ENCODE measurements at regions not wholly inside any gene's neighbourhood (a gene's known extent, or its start where the extent isn't known, plus 50 kb on each side); places are given as distances from the start of the nearest gene placed in this dataset.

DNA sequence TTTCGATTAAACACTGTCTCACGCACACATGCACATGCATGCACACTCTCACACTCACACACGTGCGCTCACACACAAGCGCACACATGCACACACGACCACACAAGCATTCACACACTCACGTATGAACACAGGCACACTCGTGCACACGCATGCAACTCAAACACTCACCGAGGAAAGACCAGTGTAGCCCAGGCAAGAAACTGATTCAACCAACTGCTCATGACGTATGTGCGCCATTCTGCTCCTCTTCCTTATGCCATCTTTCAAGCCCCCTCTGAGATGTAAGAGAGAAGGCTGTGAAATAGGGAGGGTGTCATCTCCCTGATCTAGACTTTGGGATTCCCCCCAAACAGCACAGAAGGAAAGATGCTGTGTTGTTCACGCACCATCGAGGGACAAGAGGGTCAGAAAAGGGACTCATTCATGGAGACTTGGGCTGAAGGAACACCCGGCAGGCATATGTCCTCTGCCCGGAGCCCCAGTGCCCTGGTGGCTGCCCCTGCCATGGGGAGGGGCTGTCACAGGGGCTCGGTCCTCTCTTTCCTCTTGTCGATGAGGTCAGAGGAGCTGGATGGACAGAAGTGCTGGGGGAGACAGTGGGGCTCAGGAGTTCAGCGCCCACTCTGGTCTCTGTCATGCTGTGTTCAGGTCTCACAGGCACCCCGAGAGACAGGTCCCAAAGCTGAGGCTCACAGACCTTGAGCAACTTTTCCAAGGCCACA is 130.1 kb upstream of the SHH start:
- Histone ChIP-seq H3K4me2 (ENCODE audit: low read length) (no peak overlapping the region), H3K36me3 (ENCODE audit: control insufficient read depth, low read length) (no peaks in the 10 kb centered on the region), H4K20me1 (ENCODE audit: control insufficient read depth, insufficient read depth, low read depth, low read length) (no peaks in the 10 kb centered on the region), H3K4me3 (ENCODE audit: low read length) (no peak overlapping the region), H3K27ac (ENCODE audit: low read depth, low read length) (no peak overlapping the region), H3K9me3 (ENCODE audit: control insufficient read depth, insufficient read depth, low read length) (no peaks in the 10 kb centered on the region), H3F3A (ENCODE audit: control insufficient read depth, insufficient read depth) (no peaks in the 10 kb centered on the region), H3K27me3 (ENCODE audit: control insufficient read depth, low read length) (peaks cover 2% of the 10 kb centered on the region; the same call in 1 of the 2 replicates), H3K4me1 (ENCODE audit: control insufficient read depth, low read length) (no peaks in the 10 kb centered on the region), H3K79me2 (ENCODE audit: control insufficient read depth, low read length) (no peaks in the 10 kb centered on the region), H3K9me2 (replicated peaks; ENCODE audit: control insufficient read depth, low read length) (no peaks in the 10 kb centered on the region)
- no peak for TF ChIP-seq EZH2phosphoT487 (IDR thresholded peaks at IDR 0.05; ENCODE audit: borderline replicate concordance, low read length)
- TF ChIP-seq, protein P1, sequence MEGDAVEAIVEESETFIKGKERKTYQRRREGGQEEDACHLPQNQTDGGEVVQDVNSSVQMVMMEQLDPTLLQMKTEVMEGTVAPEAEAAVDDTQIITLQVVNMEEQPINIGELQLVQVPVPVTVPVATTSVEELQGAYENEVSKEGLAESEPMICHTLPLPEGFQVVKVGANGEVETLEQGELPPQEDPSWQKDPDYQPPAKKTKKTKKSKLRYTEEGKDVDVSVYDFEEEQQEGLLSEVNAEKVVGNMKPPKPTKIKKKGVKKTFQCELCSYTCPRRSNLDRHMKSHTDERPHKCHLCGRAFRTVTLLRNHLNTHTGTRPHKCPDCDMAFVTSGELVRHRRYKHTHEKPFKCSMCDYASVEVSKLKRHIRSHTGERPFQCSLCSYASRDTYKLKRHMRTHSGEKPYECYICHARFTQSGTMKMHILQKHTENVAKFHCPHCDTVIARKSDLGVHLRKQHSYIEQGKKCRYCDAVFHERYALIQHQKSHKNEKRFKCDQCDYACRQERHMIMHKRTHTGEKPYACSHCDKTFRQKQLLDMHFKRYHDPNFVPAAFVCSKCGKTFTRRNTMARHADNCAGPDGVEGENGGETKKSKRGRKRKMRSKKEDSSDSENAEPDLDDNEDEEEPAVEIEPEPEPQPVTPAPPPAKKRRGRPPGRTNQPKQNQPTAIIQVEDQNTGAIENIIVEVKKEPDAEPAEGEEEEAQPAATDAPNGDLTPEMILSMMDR (IDR thresholded peaks at IDR 0.05; ENCODE audit: low read depth, low read length, poor library complexity, severe bottlenecking) = no peak

DNA sequence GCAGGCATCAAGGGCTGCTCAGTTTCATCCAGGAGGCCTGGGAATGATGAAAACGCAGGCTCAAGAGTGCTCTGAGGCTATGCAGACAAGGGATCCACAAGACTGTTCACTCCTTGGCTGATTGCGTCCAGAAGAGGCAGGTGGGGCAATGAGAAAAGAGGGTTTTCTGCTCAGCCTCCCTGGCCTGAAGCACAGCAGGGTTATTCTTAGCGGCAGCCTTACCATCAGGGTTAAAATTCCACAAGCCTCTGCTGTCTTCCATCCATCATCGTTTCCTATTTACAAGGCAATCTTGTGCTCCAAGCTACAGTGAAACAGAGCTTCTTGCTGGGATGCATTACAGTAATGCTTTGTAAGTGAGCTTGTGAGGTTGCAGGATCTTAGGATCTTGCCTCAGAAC is 129.4 kb upstream of the SHH start:
- TF ChIP-seq, protein P1 (IDR thresholded peaks at IDR 0.05; ENCODE audit: low read depth, low read length, poor library complexity, severe bottlenecking) = no peak
- no peak for TF ChIP-seq EZH2phosphoT487 (IDR thresholded peaks at IDR 0.05; ENCODE audit: borderline replicate concordance, low read length)
- Histone ChIP-seq H3F3A (ENCODE audit: control insufficient read depth, insufficient read depth) (no peaks in the 10 kb centered on the region), H4K20me1 (ENCODE audit: control insufficient read depth, insufficient read depth, low read depth, low read length) (no peaks in the 10 kb centered on the region), H3K27ac (ENCODE audit: low read depth, low read length) (no peak overlapping the region), H3K36me3 (ENCODE audit: control insufficient read depth, low read length) (no peaks in the 10 kb centered on the region), H3K9me3 (ENCODE audit: control insufficient read depth, insufficient read depth, low read length) (no peaks in the 10 kb centered on the region), H3K27me3 (ENCODE audit: control insufficient read depth, low read length) (peaks cover 2% of the 10 kb centered on the region; the same call in 1 of the 2 replicates), H3K4me2 (ENCODE audit: low read length) (no peak overlapping the region), H3K4me1 (ENCODE audit: control insufficient read depth, low read length) (no peaks in the 10 kb centered on the region), H3K4me3 (ENCODE audit: low read length) (no peak overlapping the region), H3K79me2 (ENCODE audit: control insufficient read depth, low read length) (no peaks in the 10 kb centered on the region), H3K9me2 (replicated peaks; ENCODE audit: control insufficient read depth, low read length) (no peaks in the 10 kb centered on the region)

DNA sequence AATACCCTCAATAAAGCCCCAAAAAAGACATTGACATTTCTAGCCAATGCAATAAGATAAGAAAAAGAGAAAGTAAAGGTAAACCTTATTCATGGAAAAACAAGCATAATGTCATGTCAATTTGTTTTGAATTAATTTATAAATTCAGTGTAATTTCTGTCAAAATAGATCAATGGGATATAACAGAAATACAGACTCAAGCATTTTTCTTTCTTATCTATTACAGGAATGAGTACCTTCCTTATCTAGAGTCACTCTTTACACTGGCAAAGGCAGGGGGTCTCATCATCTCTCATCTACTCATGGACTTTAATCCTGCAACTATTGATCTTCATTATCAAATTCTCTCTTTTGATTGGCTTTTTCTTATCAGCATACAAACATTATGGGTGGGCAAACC is 127.1 kb upstream of the SHH start:
- H3K4me3 ChIP-seq (ENCODE audit: low read length) = no peak overlapping the region
- no peaks in the 10 kb centered on the region for H3K79me2 ChIP-seq (ENCODE audit: control insufficient read depth, low read length)
- H3K4me2 ChIP-seq (ENCODE audit: low read length) = no peak overlapping the region
- H4K20me1 ChIP-seq (ENCODE audit: control insufficient read depth, insufficient read depth, low read depth, low read length) = no peaks in the 10 kb centered on the region
- H3K27me3 ChIP-seq (ENCODE audit: control insufficient read depth, low read length) = peaks cover 2% of the 10 kb centered on the region; the same call in 1 of the 2 replicates
- H3K27ac ChIP-seq (ENCODE audit: low read depth, low read length) = no peak overlapping the region
- H3K4me1 ChIP-seq (ENCODE audit: control insufficient read depth, low read length) = no peaks in the 10 kb centered on the region
- H3K9me2 ChIP-seq (replicated peaks; ENCODE audit: control insufficient read depth, low read length) = no peaks in the 10 kb centered on the region
- no peaks in the 10 kb centered on the region for H3F3A ChIP-seq (ENCODE audit: control insufficient read depth, insufficient read depth)
- no peaks in the 10 kb centered on the region for H3K9me3 ChIP-seq (ENCODE audit: control insufficient read depth, insufficient read depth, low read length)
- TF ChIP-seq EZH2phosphoT487 (IDR thresholded peaks at IDR 0.05; ENCODE audit: borderline replicate concordance, low read length) = no peak
- TF ChIP-seq, protein P1 (IDR thresholded peaks at IDR 0.05; ENCODE audit: low read depth, low read length, poor library complexity, severe bottlenecking) = no peak
- H3K36me3 ChIP-seq (ENCODE audit: control insufficient read depth, low read length) = no peaks in the 10 kb centered on the region

Data from DOHH2 (cell line).